GM18951 (cell line): ENCODE measurements at regions not wholly inside any gene's neighbourhood (a gene's known extent, or its start where the extent isn't known, plus 50 kb on each side); places are given as distances from the start of the nearest gene placed in this dataset.
"Not testable (repeated sequence)": the region's sequence is repeated elsewhere in the genome, so short reads cannot be mapped to it uniquely, and the experiment has no call there.

ENCODE experiments used
- POLR2A ChIP-seq: IDR thresholded peaks from 4 replicates; pipeline ENCODE4 v1.6.1; 2011; ENCODE audit warnings: mild to moderate bottlenecking; ENCODE audit not compliant: insufficient read length, insufficient read depth; ENCODE audit errors: extremely low read depth
- in situ Hi-C: fragments of 300-500 bp; cut with MboI; formaldehyde crosslinking; loops from one replicate; pipeline ENCODE4 v1.12.0; 2022; ENCODE audit warnings: low sequenced_read_pairs, mixed read lengths, inconsistent platforms; ENCODE audit not compliant: unreplicated experiment

- TF ChIP-seq POLR2A: no peak
- in situ Hi-C loops: no loop called here
These were observed 96.8 kb upstream of the DOCK9 start for GRCh38 chr13:99074693-99075092.

GRCh38 chr13:99075268-99076191, 97.7 kb upstream of the DOCK9 start:
- no peak for TF ChIP-seq POLR2A
- in situ Hi-C loops: no loop called here

- in situ Hi-C loops: no loop called here
- TF ChIP-seq POLR2A: no peak
These were observed 100.3 kb upstream of the DOCK9 start for GRCh38 chr13:99078017-99078771.

- no peak for TF ChIP-seq POLR2A
- in situ Hi-C loops: no loop called here
These were observed 102.3 kb upstream of the DOCK9 start for GRCh38 chr13:99080131-99080530.

- in situ Hi-C loops: no loop called here
- TF ChIP-seq POLR2A: no peak
These were observed 106.1 kb upstream of the DOCK9 start for GRCh38 chr13:99083981-99084380.

GRCh38 chr13:99085139-99085807, 107.4 kb upstream of the DOCK9 start:
- in situ Hi-C loops: no loop called here
- TF ChIP-seq POLR2A: no peak

- in situ Hi-C loops: no loop called here
- TF ChIP-seq POLR2A: no peak
These were observed 108.0 kb upstream of the DOCK9 start for GRCh38 chr13:99085808-99086266.

- peak; percentile 50 for TF ChIP-seq POLR2A
- in situ Hi-C loops: no loop called here
These were observed 108.6 kb upstream of the DOCK9 start for GRCh38 chr13:99086267-99087097.

GRCh38 chr13:99087098-99087953, 109.5 kb upstream of the DOCK9 start:
- in situ Hi-C loops: no loop called here
- TF ChIP-seq POLR2A: peak; percentile 46

GRCh38 chr13:99087954-99088491, 110.2 kb upstream of the DOCK9 start:
- in situ Hi-C loops: no loop called here
- TF ChIP-seq POLR2A: no peak

- in situ Hi-C loops: no loop called here
- TF ChIP-seq POLR2A: no peak
These were observed 106.7 kb upstream of the UBAC2 start for GRCh38 chr13:99093997-99094396.

GRCh38 chr13:99101831-99102230, 98.8 kb upstream of the UBAC2 start:
- in situ Hi-C loops: not testable (repeated sequence)
